ENCODE measurements at regions not wholly inside any gene's neighbourhood (a gene's known extent, or its start where the extent isn't known, plus 50 kb on each side); places are given as distances from the start of the nearest gene placed in this dataset.
"Not testable (repeated sequence)": the region's sequence is repeated elsewhere in the genome, so short reads cannot be mapped to it uniquely, and the experiment has no call there.

DNA sequence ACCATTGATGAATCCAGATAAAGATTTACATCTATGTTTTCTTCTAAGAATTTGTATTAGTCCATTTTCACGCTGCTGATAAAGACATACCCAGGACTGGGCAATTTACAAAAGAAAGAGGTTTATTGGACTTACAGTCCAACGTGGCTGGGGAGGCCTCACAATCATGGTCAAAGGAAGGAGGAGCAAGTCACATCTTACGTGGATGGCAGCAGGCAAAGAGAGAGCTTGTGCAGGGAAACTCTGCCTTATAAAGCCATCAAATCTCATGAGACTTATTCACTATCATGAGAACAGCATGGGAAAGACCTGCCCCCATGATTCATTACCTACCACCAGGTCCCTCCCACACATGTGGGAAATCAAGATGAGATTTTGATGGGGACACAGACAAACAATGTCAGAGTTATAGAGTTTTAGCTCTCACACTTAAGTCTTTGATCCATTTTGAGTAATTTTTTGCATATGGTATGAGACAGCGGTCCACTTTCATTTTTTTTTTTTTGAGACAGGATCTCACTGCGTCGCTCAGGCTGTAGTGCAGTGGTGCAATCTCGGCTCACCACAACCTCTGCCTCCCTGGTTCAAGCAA is 53.5 kb upstream of the JADE2 start:
- TF ChIP-seq, protein P1, sequence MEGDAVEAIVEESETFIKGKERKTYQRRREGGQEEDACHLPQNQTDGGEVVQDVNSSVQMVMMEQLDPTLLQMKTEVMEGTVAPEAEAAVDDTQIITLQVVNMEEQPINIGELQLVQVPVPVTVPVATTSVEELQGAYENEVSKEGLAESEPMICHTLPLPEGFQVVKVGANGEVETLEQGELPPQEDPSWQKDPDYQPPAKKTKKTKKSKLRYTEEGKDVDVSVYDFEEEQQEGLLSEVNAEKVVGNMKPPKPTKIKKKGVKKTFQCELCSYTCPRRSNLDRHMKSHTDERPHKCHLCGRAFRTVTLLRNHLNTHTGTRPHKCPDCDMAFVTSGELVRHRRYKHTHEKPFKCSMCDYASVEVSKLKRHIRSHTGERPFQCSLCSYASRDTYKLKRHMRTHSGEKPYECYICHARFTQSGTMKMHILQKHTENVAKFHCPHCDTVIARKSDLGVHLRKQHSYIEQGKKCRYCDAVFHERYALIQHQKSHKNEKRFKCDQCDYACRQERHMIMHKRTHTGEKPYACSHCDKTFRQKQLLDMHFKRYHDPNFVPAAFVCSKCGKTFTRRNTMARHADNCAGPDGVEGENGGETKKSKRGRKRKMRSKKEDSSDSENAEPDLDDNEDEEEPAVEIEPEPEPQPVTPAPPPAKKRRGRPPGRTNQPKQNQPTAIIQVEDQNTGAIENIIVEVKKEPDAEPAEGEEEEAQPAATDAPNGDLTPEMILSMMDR (IDR thresholded peaks at IDR 0.05), result not testable (repeated sequence)
- not testable (repeated sequence) for TF ChIP-seq POLR2A (IDR thresholded peaks at IDR 0.05); EP300 (IDR thresholded peaks at IDR 0.05; ENCODE audit: low read depth); POLR2AphosphoS5 (IDR thresholded peaks at IDR 0.05)

Data from transverse colon (tissue), 4 donors.